ENCODE measurements at regions not wholly inside any gene's neighbourhood (a gene's known extent, or its start where the extent isn't known, plus 50 kb on each side); places are given as distances from the start of the nearest gene placed in this dataset.
A peak's percentile ranks its signal among the peaks of the same experiment; 100 is the strongest.

GRCh38 chr15:101121511-101122090 is 130.2 kb downstream of the CHSY1 start:
- Histone ChIP-seq H3K9me3 (no peaks in the 10 kb centered on the region), H3K4me3 (peak overlapping the region in 9 of 10 donors; percentile 13 to 50 (median 39)), H3K36me3 (no peaks in the 10 kb centered on the region), H3K27ac (peak overlapping the region; percentile 5 to 94 (median 72)), H3K4me1 (peaks cover 13 to 67% (median 17%) of the 10 kb centered on the region in 9 donors), H3K27me3 (no peaks in the 10 kb centered on the region)
- peak; percentile 87 for DNase-seq
- peak; percentile 89 to 95 (median 93) for ATAC-seq
- intact Hi-C loops (cut with DNase I): loop anchor here in 8 of 10 donors (2.0 to 10.0 kb wide), 6 partner anchors 29 to 136 kb away; partner anchors contain the start of gene CHSY1 (in 5 of the 8)
- peak in 6 of 9 donors; percentile 39 to 67 (median 50) for TF ChIP-seq CTCF (IDR thresholded peaks at IDR 0.05)
- 12% methylated on average over 26 of the region's 26 CpGs for WGBS, 2 donors

DNA sequence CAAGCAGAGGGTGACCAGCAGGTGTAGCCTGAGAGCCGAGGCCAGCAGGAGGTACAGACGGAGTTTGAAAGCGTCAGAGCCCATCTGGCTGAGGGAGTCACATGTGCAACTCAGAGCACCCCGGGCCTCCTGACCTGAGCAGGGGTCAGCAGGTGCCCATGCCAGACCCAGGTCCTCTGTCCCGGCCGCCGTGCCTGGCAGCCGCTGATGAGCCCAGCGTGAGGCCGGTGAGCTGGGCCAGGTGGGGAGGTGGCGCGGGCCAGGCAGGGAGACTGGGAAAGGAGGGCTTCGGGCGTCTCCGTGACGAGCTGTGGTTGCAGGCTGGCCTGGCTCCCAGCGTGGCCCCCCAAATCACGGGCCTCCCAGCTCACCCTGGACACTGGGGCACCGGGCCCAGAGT is 130.9 kb downstream of the CHSY1 start:
- H3K36me3 ChIP-seq: no peaks in the 10 kb centered on the region
- peak overlapping the region in 5 of 10 donors; percentile 25 to 44 (median 39) for H3K4me3 ChIP-seq
- DNase-seq (no peak), ATAC-seq (peak in 5 of 8 donors; percentile 4 to 44 (median 7))
- TF ChIP-seq CTCF (IDR thresholded peaks at IDR 0.05): no peak
- H3K27ac ChIP-seq: peak overlapping the region; percentile 5 to 94 (median 72)
- 79 to 84% methylated on average over 19 of the region's 19 CpGs for WGBS, 2 donors
- H3K9me3 ChIP-seq: no peaks in the 10 kb centered on the region
- intact Hi-C loops (cut with DNase I): loop anchor here in 8 of 10 donors (2.0 to 10.0 kb wide), 6 partner anchors 28 to 136 kb away; partner anchors contain the start of gene CHSY1 (in 5 of the 8)
- peaks cover 13 to 67% (median 17%) of the 10 kb centered on the region in 9 donors for H3K4me1 ChIP-seq
- H3K27me3 ChIP-seq: no peaks in the 10 kb centered on the region

GRCh38 chr15:101120473-101120872 is 131.4 kb downstream of the CHSY1 start:
- Histone ChIP-seq H3K27me3 (no peaks in the 10 kb centered on the region), H3K36me3 (no peaks in the 10 kb centered on the region), H3K27ac (peak overlapping the region in 4 of 10 donors; percentile 68 to 94 (median 77)), H3K9me3 (no peaks in the 10 kb centered on the region), H3K4me3 (no peak overlapping the region), H3K4me1 (peaks cover 13 to 67% (median 17%) of the 10 kb centered on the region in 9 donors)
- TF ChIP-seq CTCF (IDR thresholded peaks at IDR 0.05): no peak
- DNase-seq (no peak), ATAC-seq (no peak)
- 86 to 95% methylated on average over 6 of the region's 6 CpGs for WGBS, 2 donors
- intact Hi-C loops (cut with DNase I): loop anchor here in 8 of 10 donors (2.0 to 10.0 kb wide), 6 partner anchors 28 to 137 kb away; partner anchors contain the start of gene CHSY1 (in 5 of the 8)

Measured in heart right ventricle (tissue), 16 donors.